HUES64 (cell line): ENCODE measurements at regions not wholly inside any gene's neighbourhood (a gene's known extent, or its start where the extent isn't known, plus 50 kb on each side); places are given as distances from the start of the nearest gene placed in this dataset.
"Not testable (repeated sequence)": the region's sequence is repeated elsewhere in the genome, so short reads cannot be mapped to it uniquely, and the experiment has no call there.

ENCODE experiments used
- H3K27ac ChIP-seq: 2 replicates; pipeline ENCODE4 v1.7.0; 2013; ENCODE audit warnings: low read depth, low read length, inconsistent platforms
- H3K27me3 ChIP-seq: 2 replicates; pipeline ENCODE4 v1.6.1; 2013; ENCODE audit warnings: mild to moderate bottlenecking, low read length; ENCODE audit not compliant: insufficient read depth
- H3K36me3 ChIP-seq: 2 replicates; pipeline ENCODE4 v1.6.1; 2013; ENCODE audit warnings: mild to moderate bottlenecking, low read length; ENCODE audit not compliant: insufficient read depth
- H3K4me1 ChIP-seq: 2 replicates; pipeline ENCODE4 v1.6.1; 2013; ENCODE audit warnings: mild to moderate bottlenecking, low read length, moderate library complexity; ENCODE audit not compliant: insufficient read depth
- H3K4me3 ChIP-seq: 2 replicates; pipeline ENCODE4 v1.5.1; 2013; ENCODE audit warnings: mild to moderate bottlenecking, low read length, moderate library complexity
- H3K9ac ChIP-seq: 2 replicates; pipeline ENCODE4 v1.6.1; 2013; ENCODE audit warnings: mild to moderate bottlenecking, low read depth, low read length
- H3K9me3 ChIP-seq: 2 replicates; pipeline ENCODE4 v1.6.1; 2013; ENCODE audit warnings: low read depth, low read length; ENCODE audit not compliant: insufficient read depth
- WGBS: fragments of 150-250, 120-280 bp; methylation state at CpG from one replicate; pipeline ENCODE4 v1.1.7; 2013; ENCODE audit warnings: missing lambda C conversion rate; 5-methylcytosine and 5-hydroxymethylcytosine counted together

GRCh38 chrX:63235963-63236362 lies 115.2 kb downstream of the SPIN4 start:
- not testable (repeated sequence) for H3K4me1 ChIP-seq, H3K9me3 ChIP-seq, H3K4me3 ChIP-seq, H3K27ac ChIP-seq, H3K36me3 ChIP-seq, H3K9ac ChIP-seq, H3K27me3 ChIP-seq
- no CpG with 5 or more reads among the region's 2 CpGs for WGBS

GRCh38 chrX:63233013-63233412 lies 118.1 kb downstream of the SPIN4 start:
- not testable (repeated sequence) for H3K9ac ChIP-seq, H3K27ac ChIP-seq
- WGBS = no CpG with 5 or more reads among the region's 10 CpGs

GRCh38 chrX:63218202-63218601 lies 132.9 kb downstream of the SPIN4 start:
- H3K36me3 ChIP-seq, H3K4me1 ChIP-seq, H3K9me3 ChIP-seq, H3K27ac ChIP-seq, H3K9ac ChIP-seq, H3K27me3 ChIP-seq, H3K4me3 ChIP-seq: not testable (repeated sequence)
- WGBS = no CpG with 5 or more reads among the region's 1 CpG

More at GRCh38 chrX:63233013-63233412, 118.1 kb downstream of the SPIN4 start:
- H3K36me3 ChIP-seq, H3K9me3 ChIP-seq, H3K27me3 ChIP-seq, H3K4me3 ChIP-seq, H3K4me1 ChIP-seq: not testable (repeated sequence)

GRCh38 chrX:63217549-63217948 lies 133.6 kb downstream of the SPIN4 start:
- no CpG with 5 or more reads among the region's 1 CpG for WGBS
- not testable (repeated sequence) for H3K36me3 ChIP-seq, H3K4me1 ChIP-seq, H3K27ac ChIP-seq, H3K27me3 ChIP-seq, H3K9me3 ChIP-seq, H3K9ac ChIP-seq, H3K4me3 ChIP-seq

- not testable (repeated sequence) for H3K27me3 ChIP-seq, H3K9me3 ChIP-seq, H3K36me3 ChIP-seq, H3K27ac ChIP-seq, H3K9ac ChIP-seq, H3K4me3 ChIP-seq, H3K4me1 ChIP-seq
- WGBS = no CpG with 5 or more reads among the region's 1 CpG
Observed at GRCh38 chrX:63209645-63210044, 141.5 kb downstream of the SPIN4 start.

GRCh38 chrX:63209128-63209527 lies 142.0 kb downstream of the SPIN4 start:
- H3K9ac ChIP-seq, H3K27ac ChIP-seq, H3K9me3 ChIP-seq, H3K4me1 ChIP-seq, H3K36me3 ChIP-seq, H3K27me3 ChIP-seq, H3K4me3 ChIP-seq: not testable (repeated sequence)
- no CpG with 5 or more reads among the region's 4 CpGs for WGBS

GRCh38 chrX:63204266-63205074 lies 146.7 kb downstream of the SPIN4 start:
- H3K27ac ChIP-seq, H3K4me3 ChIP-seq, H3K4me1 ChIP-seq, H3K9me3 ChIP-seq, H3K27me3 ChIP-seq, H3K36me3 ChIP-seq, H3K9ac ChIP-seq: not testable (repeated sequence)
- WGBS = no CpG with 5 or more reads among the region's 7 CpGs

- not testable (repeated sequence) for H3K9me3 ChIP-seq, H3K27ac ChIP-seq, H3K4me3 ChIP-seq, H3K27me3 ChIP-seq, H3K4me1 ChIP-seq, H3K9ac ChIP-seq, H3K36me3 ChIP-seq
- WGBS = no CpG with 5 or more reads among the region's 4 CpGs
Observed at GRCh38 chrX:63201987-63202386, 149.1 kb downstream of the SPIN4 start.

GRCh38 chrX:63198693-63199092 lies 152.4 kb downstream of the SPIN4 start:
- not testable (repeated sequence) for H3K27ac ChIP-seq, H3K27me3 ChIP-seq, H3K9ac ChIP-seq, H3K4me1 ChIP-seq, H3K4me3 ChIP-seq, H3K9me3 ChIP-seq, H3K36me3 ChIP-seq
- no CpG with 5 or more reads among the region's 3 CpGs for WGBS

- WGBS = 89% methylated on average over 28 of the region's 29 CpGs
- not testable (repeated sequence) for H3K4me3 ChIP-seq, H3K27ac ChIP-seq
Observed at GRCh38 chrX:63192366-63193041, 158.6 kb downstream of the SPIN4 start.

GRCh38 chrX:63186137-63186536 lies 165.0 kb downstream of the SPIN4 start:
- Histone ChIP-seq H3K27me3 (no peaks in the 10 kb centered on the region), H3K9ac (no peak overlapping the region), H3K4me1 (no peaks in the 10 kb centered on the region), H3K36me3 (no peaks in the 10 kb centered on the region), H3K27ac (no peak overlapping the region), H3K9me3 (peaks cover 21% of the 10 kb centered on the region), H3K4me3 (no peak overlapping the region)
- WGBS = 32% methylated on average over 1 of the region's 1 CpG

More at GRCh38 chrX:63192366-63193041, 158.6 kb downstream of the SPIN4 start:
- not testable (repeated sequence) for H3K9ac ChIP-seq, H3K27me3 ChIP-seq, H3K4me1 ChIP-seq, H3K36me3 ChIP-seq
- H3K9me3 ChIP-seq = peaks cover 12% of the 10 kb centered on the region
